Erythroblast (primary cell): ENCODE measurements at regions not wholly inside any gene's neighbourhood (a gene's known extent, or its start where the extent isn't known, plus 50 kb on each side); places are given as distances from the start of the nearest gene placed in this dataset.

Source experiments
- GATA1 ChIP-seq: IDR thresholded peaks from 2 replicates; pipeline ENCODE4 v1.6.1; 2011; ENCODE audit warnings: low read depth, mild to moderate bottlenecking, control low read depth, low read length, moderate library complexity
- POLR2A ChIP-seq: IDR thresholded peaks from 2 replicates; pipeline ENCODE4 v1.6.1; 2011; ENCODE audit warnings: mild to moderate bottlenecking, low read length

- no peak for TF ChIP-seq GATA1
- TF ChIP-seq POLR2A = no peak
Observed at GRCh38 chr15:96097661-96098060, 232.8 kb upstream of the NR2F2 start.
